ENCODE measurements at regions not wholly inside any gene's neighbourhood (a gene's known extent, or its start where the extent isn't known, plus 50 kb on each side); places are given as distances from the start of the nearest gene placed in this dataset.

GRCh38 chr6:74311431-74311830, 615.4 kb downstream of the CD109 start:
- TF ChIP-seq POLR2A (IDR thresholded peaks at IDR 0.05), result no peak
- TF ChIP-seq CTCF (IDR thresholded peaks at IDR 0.05), result no peak
- H3K27me3 ChIP-seq, result no peaks in the 10 kb centered on the region
- H3K4me3 ChIP-seq, result no peak overlapping the region
- DNase-seq (no peak), ATAC-seq (no peak)
- no peaks in the 10 kb centered on the region for H3K4me1 ChIP-seq
- H3K9me3 ChIP-seq, result no peaks in the 10 kb centered on the region
- no peak overlapping the region for H3K27ac ChIP-seq
- WGBS, 2 donors, result 43 to 60% methylated on average over 2 of the region's 2 CpGs
- H3K36me3 ChIP-seq (replicated peaks in 1 of 2; ENCODE audit: insufficient read depth in 1 of 2, low read depth in 2 of 2), result no peaks in the 10 kb centered on the region
- intact Hi-C loops (cut with DNase I), result no loop called here

- Histone ChIP-seq H3K27ac (no peak overlapping the region), H3K9me3 (no peaks in the 10 kb centered on the region), H3K4me1 (no peaks in the 10 kb centered on the region), H3K4me3 (no peak overlapping the region), H3K27me3 (no peaks in the 10 kb centered on the region), H3K36me3 (replicated peaks in 1 of 2; ENCODE audit: insufficient read depth in 1 of 2, low read depth in 2 of 2) (no peaks in the 10 kb centered on the region)
- intact Hi-C loops (cut with DNase I), result no loop called here
- ATAC-seq, result no peak
- WGBS, 2 donors, result 28 to 37% methylated on average over 3 of the region's 3 CpGs
- TF ChIP-seq CTCF (IDR thresholded peaks at IDR 0.05), result no peak
- no peak for TF ChIP-seq POLR2A (IDR thresholded peaks at IDR 0.05)
- DNase-seq, result no peak
Measured at GRCh38 chr6:74289884-74290283, 593.9 kb downstream of the CD109 start.

- H3K36me3 ChIP-seq (replicated peaks in 1 of 2; ENCODE audit: insufficient read depth in 1 of 2, low read depth in 2 of 2), result no peaks in the 10 kb centered on the region
- no peaks in the 10 kb centered on the region for H3K4me1 ChIP-seq
- H3K9me3 ChIP-seq, result no peaks in the 10 kb centered on the region
- ATAC-seq (no peak), DNase-seq (peak in 1 of 4 donors; percentile 8)
- H3K27me3 ChIP-seq, result no peaks in the 10 kb centered on the region
- no peak overlapping the region for H3K4me3 ChIP-seq
- no peak overlapping the region for H3K27ac ChIP-seq
- TF ChIP-seq POLR2A (IDR thresholded peaks at IDR 0.05) (no peak), CTCF (IDR thresholded peaks at IDR 0.05) (no peak)
- WGBS, 2 donors, result 54 to 77% methylated on average over 3 of the region's 3 CpGs
- intact Hi-C loops (cut with DNase I), result no loop called here
Measured at GRCh38 chr6:74287932-74288331, 591.9 kb downstream of the CD109 start.

GRCh38 chr6:74287441-74287840, 591.4 kb downstream of the CD109 start:
- Histone ChIP-seq H3K4me3 (no peak overlapping the region), H3K4me1 (no peaks in the 10 kb centered on the region), H3K9me3 (no peaks in the 10 kb centered on the region), H3K27me3 (no peaks in the 10 kb centered on the region), H3K27ac (no peak overlapping the region), H3K36me3 (replicated peaks in 1 of 2; ENCODE audit: insufficient read depth in 1 of 2, low read depth in 2 of 2) (no peaks in the 10 kb centered on the region)
- no peak for TF ChIP-seq CTCF (IDR thresholded peaks at IDR 0.05)
- TF ChIP-seq POLR2A (IDR thresholded peaks at IDR 0.05), result no peak
- 64 to 68% methylated on average over 2 of the region's 2 CpGs for WGBS, 2 donors
- ATAC-seq, result no peak
- DNase-seq, result no peak
- intact Hi-C loops (cut with DNase I), result no loop called here

- ATAC-seq (no peak), DNase-seq (no peak)
- H3K36me3 ChIP-seq (replicated peaks in 1 of 2; ENCODE audit: insufficient read depth in 1 of 2, low read depth in 2 of 2), result no peaks in the 10 kb centered on the region
- H3K4me3 ChIP-seq, result no peak overlapping the region
- intact Hi-C loops (cut with DNase I), result no loop called here
- H3K27ac ChIP-seq, result no peak overlapping the region
- H3K9me3 ChIP-seq, result no peaks in the 10 kb centered on the region
- no peaks in the 10 kb centered on the region for H3K27me3 ChIP-seq
- TF ChIP-seq POLR2A (IDR thresholded peaks at IDR 0.05) (no peak), CTCF (IDR thresholded peaks at IDR 0.05) (no peak)
- H3K4me1 ChIP-seq, result no peaks in the 10 kb centered on the region
Measured at GRCh38 chr6:74284284-74284683, 588.3 kb downstream of the CD109 start.
